Calu3 (cell line): ENCODE measurements at regions not wholly inside any gene's neighbourhood (a gene's known extent, or its start where the extent isn't known, plus 50 kb on each side); places are given as distances from the start of the nearest gene placed in this dataset.

Experiments
- BruUV-seq: library from RNA; stranded (reverse); fragments of 400-500 nt; replicated peaks from 2 replicates; lab custom pipeline; 2021; lab: Mats Ljungman, UMichigan
- CTCF ChIA-PET: fragments of 300-600 bp; sonication (Branson Sonifier 250); formaldehyde crosslinking; loops from one replicate; lab custom pipeline; 2022; ENCODE audit warnings: antibody characterized with exemption; lab: Charles Lee
- DNase-seq: peaks from one replicate; pipeline ENCODE4 v3.0.0; 2022
- H3K27ac Mint-ChIP-seq: one replicate; pipeline ENCODE4 v1.8.0; 2022; ENCODE audit warnings: mixed read lengths; ENCODE audit not compliant: unreplicated experiment
- H3K27me3 Mint-ChIP-seq: one replicate; pipeline ENCODE4 v1.8.0; 2022; ENCODE audit warnings: mixed read lengths; ENCODE audit not compliant: unreplicated experiment
- H3K36me3 Mint-ChIP-seq: one replicate; pipeline ENCODE4 v1.8.0; 2022; ENCODE audit warnings: mild to moderate bottlenecking, moderate library complexity, mixed read lengths; ENCODE audit not compliant: insufficient read depth, unreplicated experiment
- H3K4me1 Mint-ChIP-seq: one replicate; pipeline ENCODE4 v1.8.0; 2022; ENCODE audit warnings: mild to moderate bottlenecking, low read depth, mixed read lengths; ENCODE audit not compliant: unreplicated experiment
- H3K4me3 Mint-ChIP-seq: one replicate; pipeline ENCODE4 v1.8.0; 2022; ENCODE audit warnings: mild to moderate bottlenecking, low read depth, moderate library complexity, mixed read lengths; ENCODE audit not compliant: unreplicated experiment
- H3K9me3 Mint-ChIP-seq: one replicate; pipeline ENCODE4 v1.8.0; 2022; ENCODE audit warnings: low read depth, mixed read lengths; ENCODE audit not compliant: unreplicated experiment
- CTCF ChIP-seq: fragments of 200-600 bp; IDR thresholded peaks from one replicate; pipeline ENCODE4 v1.8.0; 2022; ENCODE audit warnings: antibody characterized with exemption; ENCODE audit not compliant: unreplicated experiment
- intact Hi-C: fragments of 100-400 bp; cut with micrococcal nuclease; formaldehyde crosslinking; loops from one replicate; pipeline ENCODE4 v1.10.0; 2022; ENCODE audit not compliant: unreplicated experiment

GRCh38 chr22:27420195-27420816 is 381.2 kb downstream of the MN1 start:
- CTCF ChIA-PET: no interaction called here
- Mint-ChIP-seq H3K4me1 (peaks cover 23% of the 10 kb centered on the region), H3K36me3 (no peaks in the 10 kb centered on the region), H3K9me3 (no peaks in the 10 kb centered on the region), H3K4me3 (no peak overlapping the region), H3K27ac (no peak overlapping the region), H3K27me3 (peaks cover 24% of the 10 kb centered on the region)
- no TSS peak for BruUV-seq
- DNase-seq: no peak
- no peak for TF ChIP-seq CTCF
- intact Hi-C loops: no loop called here

- H3K4me1 Mint-ChIP-seq: peaks cover 23% of the 10 kb centered on the region
- H3K36me3 Mint-ChIP-seq: no peaks in the 10 kb centered on the region
- intact Hi-C loops: no loop called here
- no peak overlapping the region for H3K27ac Mint-ChIP-seq
- BruUV-seq: no TSS peak
- no peak for TF ChIP-seq CTCF
- CTCF ChIA-PET: no interaction called here
- no peaks in the 10 kb centered on the region for H3K9me3 Mint-ChIP-seq
- peaks cover 18% of the 10 kb centered on the region for H3K27me3 Mint-ChIP-seq
- peak; percentile 26 for DNase-seq
- H3K4me3 Mint-ChIP-seq: no peak overlapping the region
Measured at GRCh38 chr22:27420817-27421361, 380.7 kb downstream of the MN1 start.

DNA sequence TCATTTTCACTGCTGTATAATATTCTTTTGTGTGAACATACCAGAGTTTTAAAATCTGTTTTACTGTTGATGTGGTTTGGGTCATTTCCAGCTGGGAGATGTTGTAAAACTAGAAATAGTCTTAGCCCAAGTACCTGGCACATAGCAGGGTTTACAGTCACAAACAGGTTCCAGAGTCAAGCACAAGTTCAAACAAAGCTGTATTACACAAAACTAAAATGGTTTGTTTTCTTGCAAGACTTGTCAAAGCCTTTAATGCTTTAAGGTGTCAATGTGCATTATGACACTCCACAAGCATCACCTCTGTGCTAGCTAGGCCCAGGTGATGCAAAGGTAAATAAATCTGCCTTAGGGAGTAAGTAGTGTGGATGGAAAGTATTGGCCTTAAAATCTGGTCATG is 379.1 kb downstream of the MN1 start:
- no TSS peak for BruUV-seq
- H3K36me3 Mint-ChIP-seq: no peaks in the 10 kb centered on the region
- peaks cover 16% of the 10 kb centered on the region for H3K4me1 Mint-ChIP-seq
- DNase-seq: no peak
- TF ChIP-seq CTCF: no peak
- H3K9me3 Mint-ChIP-seq: no peaks in the 10 kb centered on the region
- no peak overlapping the region for H3K27ac Mint-ChIP-seq
- H3K4me3 Mint-ChIP-seq: no peak overlapping the region
- intact Hi-C loops: no loop called here
- CTCF ChIA-PET: no interaction called here
- H3K27me3 Mint-ChIP-seq: peaks cover 7% of the 10 kb centered on the region

GRCh38 chr22:27424319-27424718 is 377.2 kb downstream of the MN1 start:
- CTCF ChIA-PET: interaction anchor here (0.6 kb wide), 1 partner anchor 77 kb away, joined by 3 read pairs; no protein-coding TSS in a partner anchor
- no TSS peak for BruUV-seq
- no peak overlapping the region for H3K4me3 Mint-ChIP-seq
- peaks cover 15% of the 10 kb centered on the region for H3K4me1 Mint-ChIP-seq
- no peak for TF ChIP-seq CTCF
- intact Hi-C loops: no loop called here
- no peak overlapping the region for H3K27ac Mint-ChIP-seq
- peaks cover 6% of the 10 kb centered on the region for H3K9me3 Mint-ChIP-seq
- peaks cover 24% of the 10 kb centered on the region for H3K27me3 Mint-ChIP-seq
- DNase-seq: no peak
- no peaks in the 10 kb centered on the region for H3K36me3 Mint-ChIP-seq
